ENCODE measurements at regions not wholly inside any gene's neighbourhood (a gene's known extent, or its start where the extent isn't known, plus 50 kb on each side); places are given as distances from the start of the nearest gene placed in this dataset.

DNA sequence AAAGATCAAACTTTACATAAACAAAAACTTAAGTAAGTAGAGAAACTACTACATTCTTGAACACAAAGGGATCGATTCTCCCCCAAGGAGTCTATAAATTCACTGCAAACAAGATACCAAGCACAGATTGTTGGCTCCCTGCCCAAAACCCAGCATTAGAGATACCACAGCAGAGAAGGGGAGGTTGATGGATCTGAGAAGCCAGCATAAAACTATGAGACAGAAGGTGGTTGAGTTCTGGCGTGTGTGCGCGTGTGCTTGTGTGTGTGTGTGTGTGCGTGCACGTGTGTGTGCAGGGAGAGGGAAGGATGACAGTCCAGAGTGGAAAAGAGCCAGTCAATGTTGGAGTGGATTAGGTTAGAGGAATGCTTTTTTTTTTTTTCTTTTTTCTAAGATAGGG, 143.2 kb upstream of the PRR20G start:
- TF ChIP-seq CTCF (IDR thresholded peaks at IDR 0.05): no peak
- H3K27ac ChIP-seq: no peak overlapping the region
- DNase-seq (ENCODE audit: low spot score in 2 of 2): peak in 1 of 2 donors; percentile 33
- H3K4me3 ChIP-seq: no peak overlapping the region
- no peaks in the 10 kb centered on the region for H3K4me1 ChIP-seq
- H3K36me3 ChIP-seq: no peaks in the 10 kb centered on the region
- H3K9me3 ChIP-seq: no peaks in the 10 kb centered on the region
- intact Hi-C loops (cut with DNase I): no loop called here
- no peaks in the 10 kb centered on the region for H3K27me3 ChIP-seq

DNA sequence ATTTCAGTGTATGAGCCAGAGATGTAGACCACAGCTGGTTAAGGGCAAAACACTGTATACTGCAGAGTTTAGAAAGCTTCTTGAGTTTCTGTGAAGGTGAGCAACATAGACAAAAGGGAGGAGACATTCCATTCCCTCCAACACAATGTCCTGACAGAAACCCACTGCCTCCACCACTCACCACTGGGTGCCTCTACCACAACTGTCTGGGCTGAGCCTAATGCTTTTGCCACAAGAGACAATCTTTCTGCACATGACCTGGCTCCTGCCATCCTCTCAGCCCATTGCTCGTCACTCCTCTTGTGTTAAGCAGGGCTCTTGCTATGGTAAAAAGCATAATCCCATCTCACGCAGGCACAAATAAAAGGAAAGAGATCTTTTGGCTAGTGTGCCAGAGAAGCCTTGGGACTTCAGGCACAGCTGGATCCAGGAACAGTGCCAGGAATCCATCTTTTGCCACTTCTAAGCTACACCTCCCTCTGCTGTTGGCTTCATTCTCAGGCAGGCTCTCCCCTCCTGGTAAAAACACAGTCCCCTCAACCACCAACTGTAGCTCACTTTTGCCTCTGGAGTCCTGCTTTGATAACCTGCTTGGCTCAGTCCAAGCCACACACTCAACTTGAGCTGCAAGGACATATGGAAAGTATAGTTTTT, 140.6 kb upstream of the PRR20G start:
- H3K27me3 ChIP-seq: no peaks in the 10 kb centered on the region

DNA sequence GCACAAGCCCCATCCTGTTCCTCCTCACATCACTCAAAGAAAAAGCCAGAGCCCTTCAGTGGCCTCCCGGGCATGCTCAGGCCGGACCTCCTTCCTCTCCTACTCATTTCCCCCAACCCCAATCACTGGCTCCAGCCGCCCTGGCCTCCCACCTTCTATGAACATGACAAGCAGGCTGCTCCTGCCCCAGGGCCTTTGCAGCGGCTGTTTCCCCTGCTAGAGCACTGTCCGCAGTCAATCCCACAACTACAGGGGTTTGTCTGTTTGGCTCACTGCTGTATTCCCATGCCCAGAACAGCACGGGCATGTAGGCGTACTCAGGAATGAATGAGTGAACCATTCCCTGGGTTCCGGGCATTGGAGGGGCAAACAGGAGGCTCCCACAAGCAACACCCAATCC, 139.8 kb upstream of the PRR20G start:
- Histone ChIP-seq H3K27ac (no peak overlapping the region), H3K36me3 (no peaks in the 10 kb centered on the region), H3K4me3 (no peak overlapping the region), H3K27me3 (no peaks in the 10 kb centered on the region), H3K9me3 (no peaks in the 10 kb centered on the region), H3K4me1 (no peaks in the 10 kb centered on the region)
- DNase-seq (ENCODE audit: low spot score in 2 of 2): peak in 1 of 2 donors; percentile 33
- intact Hi-C loops (cut with DNase I): no loop called here
- TF ChIP-seq CTCF (IDR thresholded peaks at IDR 0.05): no peak

More for the DNA sequence above, 140.6 kb upstream of the PRR20G start:
- Histone ChIP-seq H3K36me3 (no peaks in the 10 kb centered on the region), H3K4me1 (no peaks in the 10 kb centered on the region), H3K4me3 (no peak overlapping the region), H3K9me3 (no peaks in the 10 kb centered on the region), H3K27ac (no peak overlapping the region)
- peak in 1 of 2 donors; percentile 11 for DNase-seq (ENCODE audit: low spot score in 2 of 2)
- TF ChIP-seq CTCF (IDR thresholded peaks at IDR 0.05): no peak
- intact Hi-C loops (cut with DNase I): no loop called here

DNA sequence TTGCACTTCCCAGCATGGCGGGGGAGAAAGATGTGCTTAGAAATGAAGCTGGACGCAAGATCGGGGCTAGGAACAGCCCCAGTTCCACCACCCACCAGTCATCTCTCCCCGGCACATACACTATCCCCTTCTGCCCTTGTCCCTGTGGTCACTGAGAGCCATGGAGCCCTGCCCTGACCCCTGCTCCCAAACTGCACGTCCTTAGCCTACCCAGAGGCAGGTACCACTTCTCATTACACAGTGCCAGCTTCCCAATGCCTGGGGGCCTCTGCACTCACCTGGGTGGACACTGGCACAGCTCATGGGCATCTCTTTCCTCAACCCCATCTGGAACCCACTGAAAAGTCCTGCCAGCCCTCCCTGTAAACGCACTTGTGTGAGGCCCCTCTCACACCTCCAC, 139.3 kb upstream of the PRR20G start:
- H3K36me3 ChIP-seq: no peaks in the 10 kb centered on the region
- no peak overlapping the region for H3K27ac ChIP-seq
- intact Hi-C loops (cut with DNase I): no loop called here
- H3K4me3 ChIP-seq: no peak overlapping the region
- peak in 1 of 2 donors; percentile 42 for DNase-seq (ENCODE audit: low spot score in 2 of 2)
- H3K27me3 ChIP-seq: no peaks in the 10 kb centered on the region
- H3K4me1 ChIP-seq: no peaks in the 10 kb centered on the region
- no peaks in the 10 kb centered on the region for H3K9me3 ChIP-seq
- TF ChIP-seq CTCF (IDR thresholded peaks at IDR 0.05): no peak

GRCh38 chr3:127426444-127427153, 138.8 kb upstream of the PRR20G start:
- no peak for TF ChIP-seq CTCF (IDR thresholded peaks at IDR 0.05)
- no peaks in the 10 kb centered on the region for H3K36me3 ChIP-seq
- peak in 1 of 2 donors; percentile 41 for DNase-seq (ENCODE audit: low spot score in 2 of 2)
- H3K4me1 ChIP-seq: no peaks in the 10 kb centered on the region
- no peaks in the 10 kb centered on the region for H3K27me3 ChIP-seq
- H3K9me3 ChIP-seq: no peaks in the 10 kb centered on the region
- H3K4me3 ChIP-seq: no peak overlapping the region
- intact Hi-C loops (cut with DNase I): no loop called here
- H3K27ac ChIP-seq: no peak overlapping the region

Data from ascending aorta (tissue), 2 donors.